ENCODE measurements at regions not wholly inside any gene's neighbourhood (a gene's known extent, or its start where the extent isn't known, plus 50 kb on each side); places are given as distances from the start of the nearest gene placed in this dataset.

DNA sequence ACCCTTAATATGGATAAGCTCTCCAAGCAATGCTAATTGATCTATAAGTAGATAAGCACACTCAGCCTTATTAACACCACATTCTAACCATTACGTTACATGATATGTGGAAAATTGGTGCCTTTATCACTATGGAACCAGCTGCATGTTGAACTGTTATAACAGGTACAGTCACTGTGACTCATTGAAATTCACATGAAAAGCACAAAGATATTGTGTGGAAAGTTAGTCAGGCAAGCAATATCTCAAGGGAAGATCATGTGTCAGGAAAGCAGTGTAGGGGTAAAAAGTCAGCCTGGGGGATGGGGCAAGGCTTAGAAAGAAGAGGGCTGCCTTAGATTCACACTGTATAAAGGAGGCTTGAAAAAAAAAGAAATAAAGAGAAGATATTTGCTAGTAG lies 313.7 kb upstream of the SMIM31 start:
- Histone ChIP-seq H3K9me2 (ENCODE audit: insufficient read depth, low read length) (no peaks in the 10 kb centered on the region), H3K36me3 (ENCODE audit: insufficient read depth, low read length) (no peaks in the 10 kb centered on the region), H3K9me3 (ENCODE audit: low read length) (no peaks in the 10 kb centered on the region), H3K79me2 (ENCODE audit: insufficient read depth, low read depth, low read length) (no peaks in the 10 kb centered on the region), H3K4me3 (ENCODE audit: low read depth, low read length, poor library complexity, severe bottlenecking) (no peak overlapping the region), H2AFZ (ENCODE audit: low read length) (no peak overlapping the region), H3K4me2 (ENCODE audit: low read length) (no peak overlapping the region), H3K4me1 (ENCODE audit: insufficient read depth, low read length, poor library complexity, severe bottlenecking) (no peaks in the 10 kb centered on the region), H3K27ac (ENCODE audit: low read depth, low read length, poor library complexity, severe bottlenecking) (no peak overlapping the region), H4K20me1 (ENCODE audit: insufficient read depth, low read length) (no peaks in the 10 kb centered on the region)
- intact Hi-C loops (cut with micrococcal nuclease; ENCODE audit: unreplicated experiment) = no loop called here
- no TSS peak for BruUV-seq (replicated peaks)
- CTCF ChIA-PET (ENCODE audit: unreplicated experiment) = no interaction called here
- POLR2A ChIA-PET = no interaction called here
- DNase-seq (ENCODE audit: low spot score) = no peak
- TF ChIP-seq EZH2phosphoT487 (IDR thresholded peaks at IDR 0.05; ENCODE audit: borderline replicate concordance, low read depth, low read length) = no peak
- TF ChIP-seq, protein P1, sequence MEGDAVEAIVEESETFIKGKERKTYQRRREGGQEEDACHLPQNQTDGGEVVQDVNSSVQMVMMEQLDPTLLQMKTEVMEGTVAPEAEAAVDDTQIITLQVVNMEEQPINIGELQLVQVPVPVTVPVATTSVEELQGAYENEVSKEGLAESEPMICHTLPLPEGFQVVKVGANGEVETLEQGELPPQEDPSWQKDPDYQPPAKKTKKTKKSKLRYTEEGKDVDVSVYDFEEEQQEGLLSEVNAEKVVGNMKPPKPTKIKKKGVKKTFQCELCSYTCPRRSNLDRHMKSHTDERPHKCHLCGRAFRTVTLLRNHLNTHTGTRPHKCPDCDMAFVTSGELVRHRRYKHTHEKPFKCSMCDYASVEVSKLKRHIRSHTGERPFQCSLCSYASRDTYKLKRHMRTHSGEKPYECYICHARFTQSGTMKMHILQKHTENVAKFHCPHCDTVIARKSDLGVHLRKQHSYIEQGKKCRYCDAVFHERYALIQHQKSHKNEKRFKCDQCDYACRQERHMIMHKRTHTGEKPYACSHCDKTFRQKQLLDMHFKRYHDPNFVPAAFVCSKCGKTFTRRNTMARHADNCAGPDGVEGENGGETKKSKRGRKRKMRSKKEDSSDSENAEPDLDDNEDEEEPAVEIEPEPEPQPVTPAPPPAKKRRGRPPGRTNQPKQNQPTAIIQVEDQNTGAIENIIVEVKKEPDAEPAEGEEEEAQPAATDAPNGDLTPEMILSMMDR (conservative IDR thresholded peaks at IDR 0.05; ENCODE audit: low read length) = no peak

GRCh38 chr4:164441109-164441508 lies 312.8 kb upstream of the SMIM31 start:
- no peaks in the 10 kb centered on the region for H4K20me1 ChIP-seq (ENCODE audit: insufficient read depth, low read length)
- no peaks in the 10 kb centered on the region for H3K9me2 ChIP-seq (ENCODE audit: insufficient read depth, low read length)
- H3K27ac ChIP-seq (ENCODE audit: low read depth, low read length, poor library complexity, severe bottlenecking) = no peak overlapping the region
- no TSS peak for BruUV-seq (replicated peaks)
- ChIA-PET CTCF (ENCODE audit: unreplicated experiment) (no interaction called here), POLR2A (no interaction called here)
- intact Hi-C loops (cut with micrococcal nuclease; ENCODE audit: unreplicated experiment) = no loop called here
- H3K4me2 ChIP-seq (ENCODE audit: low read length) = no peak overlapping the region
- no peaks in the 10 kb centered on the region for H3K9me3 ChIP-seq (ENCODE audit: low read length)
- H3K79me2 ChIP-seq (ENCODE audit: insufficient read depth, low read depth, low read length) = no peaks in the 10 kb centered on the region
- no peaks in the 10 kb centered on the region for H3K36me3 ChIP-seq (ENCODE audit: insufficient read depth, low read length)
- no peak for TF ChIP-seq EZH2phosphoT487 (IDR thresholded peaks at IDR 0.05; ENCODE audit: borderline replicate concordance, low read depth, low read length)
- no peaks in the 10 kb centered on the region for H3K4me1 ChIP-seq (ENCODE audit: insufficient read depth, low read length, poor library complexity, severe bottlenecking)
- DNase-seq (ENCODE audit: low spot score) = no peak
- no peak overlapping the region for H2AFZ ChIP-seq (ENCODE audit: low read length)
- no peak overlapping the region for H3K4me3 ChIP-seq (ENCODE audit: low read depth, low read length, poor library complexity, severe bottlenecking)

- H3K36me3 ChIP-seq (ENCODE audit: insufficient read depth, low read length) = no peaks in the 10 kb centered on the region
- no peaks in the 10 kb centered on the region for H3K4me1 ChIP-seq (ENCODE audit: insufficient read depth, low read length, poor library complexity, severe bottlenecking)
- no peak for DNase-seq (ENCODE audit: low spot score)
- intact Hi-C loops (cut with micrococcal nuclease; ENCODE audit: unreplicated experiment) = no loop called here
- ChIA-PET POLR2A (no interaction called here), CTCF (ENCODE audit: unreplicated experiment) (no interaction called here)
- H3K9me2 ChIP-seq (ENCODE audit: insufficient read depth, low read length) = no peaks in the 10 kb centered on the region
- H3K79me2 ChIP-seq (ENCODE audit: insufficient read depth, low read depth, low read length) = no peaks in the 10 kb centered on the region
- H3K9me3 ChIP-seq (ENCODE audit: low read length) = no peaks in the 10 kb centered on the region
- H3K27ac ChIP-seq (ENCODE audit: low read depth, low read length, poor library complexity, severe bottlenecking) = no peak overlapping the region
- H3K4me3 ChIP-seq (ENCODE audit: low read depth, low read length, poor library complexity, severe bottlenecking) = no peak overlapping the region
- H4K20me1 ChIP-seq (ENCODE audit: insufficient read depth, low read length) = no peaks in the 10 kb centered on the region
- BruUV-seq (replicated peaks) = no TSS peak
- no peak overlapping the region for H3K4me2 ChIP-seq (ENCODE audit: low read length)
- no peak overlapping the region for H2AFZ ChIP-seq (ENCODE audit: low read length)
- TF ChIP-seq, protein P1 (conservative IDR thresholded peaks at IDR 0.05; ENCODE audit: low read length) = no peak
- TF ChIP-seq EZH2phosphoT487 (IDR thresholded peaks at IDR 0.05; ENCODE audit: borderline replicate concordance, low read depth, low read length) = no peak
Measured at GRCh38 chr4:164442180-164442579, 311.8 kb upstream of the SMIM31 start.

All from OCI-LY7 (cell line).